ENCODE measurements at regions not wholly inside any gene's neighbourhood (a gene's known extent, or its start where the extent isn't known, plus 50 kb on each side); places are given as distances from the start of the nearest gene placed in this dataset.

GRCh38 chr4:185862340-185862739 is 50.3 kb upstream of the SORBS2 start:
- no peak for DNase-seq (ENCODE audit: low spot score)

GRCh38 chr4:185863946-185864345 is 52.0 kb upstream of the SORBS2 start:
- DNase-seq (ENCODE audit: low spot score): no peak

- no peak for DNase-seq (ENCODE audit: low spot score)
Observed at GRCh38 chr4:185865901-185866328, 53.9 kb upstream of the SORBS2 start.

DNA sequence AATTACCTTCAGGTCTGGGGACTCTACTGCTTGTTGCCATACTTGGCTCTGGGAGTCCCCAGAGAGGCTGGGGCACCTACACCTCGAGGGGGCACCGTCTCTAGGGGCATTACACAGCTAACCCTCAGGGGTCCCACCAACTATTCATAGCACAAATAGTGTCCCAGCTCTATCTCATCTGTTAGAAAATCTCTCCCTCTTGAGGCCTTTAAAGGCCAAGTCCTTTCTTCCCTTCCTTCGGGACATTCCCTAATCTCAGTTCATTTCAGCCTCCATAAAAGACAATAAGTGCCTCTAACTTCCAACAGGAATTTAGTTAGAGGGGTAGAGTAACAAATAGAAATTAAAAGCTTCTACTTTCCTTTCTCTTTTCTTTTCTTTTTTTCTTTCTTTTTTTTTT is 55.8 kb upstream of the SORBS2 start:
- no peak for DNase-seq (ENCODE audit: low spot score)

GRCh38 chr4:185868983-185869382 is 57.0 kb upstream of the SORBS2 start:
- DNase-seq (ENCODE audit: low spot score): no peak

GRCh38 chr4:185869427-185869826 is 57.4 kb upstream of the SORBS2 start:
- no peak for DNase-seq (ENCODE audit: low spot score)

- DNase-seq (ENCODE audit: low spot score): no peak
Observed at GRCh38 chr4:185870366-185870765, 58.4 kb upstream of the SORBS2 start.

- DNase-seq (ENCODE audit: low spot score): no peak
Observed at GRCh38 chr4:185872747-185873380, 60.9 kb upstream of the SORBS2 start.

DNA sequence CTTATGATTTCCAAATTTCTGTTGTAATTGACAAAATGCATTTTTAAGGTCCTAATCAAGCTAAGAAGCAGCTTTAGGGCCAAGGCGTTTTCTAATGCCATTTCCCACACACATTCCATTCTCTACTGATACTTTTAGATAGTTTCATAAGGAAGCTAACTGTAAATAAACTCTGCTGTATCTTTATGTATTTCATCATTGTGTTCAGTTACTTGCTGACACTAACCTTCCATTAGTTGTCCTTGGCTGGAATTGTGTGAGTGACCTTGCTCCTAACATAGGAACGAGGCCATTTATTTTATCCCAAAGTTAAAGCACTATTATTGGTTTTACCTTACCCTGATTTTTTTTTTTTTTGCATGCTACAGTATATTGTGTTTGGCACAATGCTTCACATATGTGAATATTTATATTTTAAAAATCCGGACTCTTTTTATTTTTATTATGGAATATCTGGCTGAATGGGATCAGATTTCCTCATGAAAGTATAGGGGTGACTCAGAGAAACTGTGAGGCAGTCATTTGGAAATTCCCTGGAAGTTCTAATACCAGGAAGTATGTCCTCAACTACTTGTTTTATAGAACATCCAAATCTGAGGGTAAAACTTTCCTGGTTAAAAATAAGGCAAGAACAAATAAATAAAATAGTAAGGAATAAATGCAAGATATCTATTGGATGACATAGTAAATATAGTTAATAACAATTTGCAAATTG is 62.7 kb upstream of the SORBS2 start:
- no peak for DNase-seq (ENCODE audit: low spot score)

DNA sequence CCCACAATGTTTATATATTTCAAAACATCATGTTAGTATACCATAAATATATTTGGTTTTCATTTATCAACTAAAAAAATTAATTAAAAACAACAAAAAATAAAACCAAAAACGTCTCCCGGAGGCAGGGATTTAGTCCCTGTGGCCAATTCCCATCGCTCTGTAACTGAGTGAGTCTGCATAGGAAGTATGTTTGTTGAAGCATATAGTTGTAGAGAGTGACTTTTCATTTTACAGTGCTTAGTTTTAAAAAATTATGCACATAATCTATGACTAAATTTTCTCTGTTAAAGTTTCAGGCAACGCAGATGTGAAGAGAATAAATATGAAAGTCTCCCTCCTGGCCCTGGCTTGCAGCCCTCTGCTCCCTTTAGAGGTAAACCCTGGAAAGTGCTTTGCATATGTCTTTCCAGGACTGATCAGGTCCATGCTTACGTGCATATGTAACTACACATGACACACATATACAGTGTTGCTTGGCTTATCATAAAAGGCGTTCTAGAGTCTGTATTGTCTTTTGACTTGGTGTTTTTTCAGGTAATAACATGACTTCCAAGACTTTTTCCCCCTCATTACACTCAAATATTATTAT is 63.4 kb upstream of the SORBS2 start:
- DNase-seq (ENCODE audit: low spot score): no peak

GRCh38 chr4:185878633-185879032 is 66.6 kb upstream of the SORBS2 start:
- no peak for DNase-seq (ENCODE audit: low spot score)

DNA sequence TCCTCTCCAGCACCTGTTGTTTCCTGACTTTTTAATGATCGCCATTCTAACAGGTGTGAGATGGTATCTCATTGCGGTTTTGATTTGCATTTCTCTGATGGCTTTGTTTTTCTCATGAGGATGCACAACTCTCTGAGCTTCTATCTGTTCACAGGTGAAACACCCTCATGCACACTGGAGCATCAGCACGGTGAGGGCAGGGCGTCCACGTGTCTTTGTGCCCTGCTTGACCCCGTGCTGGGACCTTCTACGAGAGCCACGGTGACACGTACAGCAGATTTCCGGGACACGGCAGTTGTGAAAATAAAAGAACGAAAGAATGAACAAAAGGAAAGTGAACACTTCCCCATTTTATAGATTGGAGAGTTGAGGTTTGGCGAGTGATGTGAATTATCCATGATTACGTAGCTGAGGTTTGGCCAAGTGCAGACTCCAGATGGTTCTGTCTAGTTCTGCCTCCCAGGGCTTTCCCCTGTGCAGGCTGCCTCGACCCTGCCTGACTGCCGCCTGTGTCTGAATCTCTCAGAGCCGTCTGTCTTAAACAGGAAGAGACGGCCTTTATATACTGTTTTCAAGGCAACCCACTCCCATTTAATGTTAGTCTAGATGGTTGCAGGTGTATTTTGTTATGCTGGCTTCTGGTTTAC is 67.8 kb upstream of the SORBS2 start:
- DNase-seq (ENCODE audit: low spot score): no peak

DNA sequence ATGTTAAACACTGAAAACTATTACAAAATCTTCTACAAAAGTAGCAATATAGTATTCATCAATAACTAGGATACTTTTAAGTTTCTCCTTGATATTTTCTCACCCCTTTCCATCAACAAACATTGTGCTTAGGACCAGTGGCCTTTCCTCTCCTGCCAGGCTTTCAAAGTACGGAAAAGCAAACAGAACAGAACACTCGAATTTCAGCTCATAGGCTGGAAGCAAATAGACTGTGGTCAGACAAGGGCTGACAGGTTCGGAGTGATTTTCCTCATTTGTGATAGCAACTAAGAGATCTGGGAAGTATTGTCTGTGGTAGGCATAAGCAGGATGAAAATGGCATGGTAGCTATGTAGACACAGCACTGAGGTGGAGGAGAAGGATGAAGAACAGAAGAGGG is 68.6 kb upstream of the SORBS2 start:
- no peak for DNase-seq (ENCODE audit: low spot score)

DNA sequence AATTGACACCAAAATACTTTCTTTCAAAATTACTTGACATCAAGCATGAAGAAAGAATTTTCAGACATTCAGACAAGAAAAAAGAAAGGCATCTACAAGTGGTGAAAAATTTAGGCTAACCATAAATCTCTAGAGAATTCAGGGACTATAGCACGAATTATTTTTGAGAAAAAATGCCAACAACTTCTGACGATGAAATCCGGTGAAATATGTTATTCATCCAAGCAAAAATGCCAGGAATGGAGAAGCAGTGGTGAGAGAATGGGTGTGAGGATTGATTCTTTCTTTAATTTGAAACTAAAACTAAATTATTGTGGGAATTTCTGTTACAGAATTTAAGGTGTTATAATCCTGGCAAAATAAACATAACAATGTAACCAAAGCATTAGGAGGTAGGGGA is 69.4 kb upstream of the SORBS2 start:
- no peak for DNase-seq (ENCODE audit: low spot score)

GRCh38 chr4:185883591-185883990 is 71.6 kb upstream of the SORBS2 start:
- DNase-seq (ENCODE audit: low spot score): no peak

- no peak for DNase-seq (ENCODE audit: low spot score)
Observed at GRCh38 chr4:185885075-185885474, 73.1 kb upstream of the SORBS2 start.

- DNase-seq (ENCODE audit: low spot score): no peak
Observed at GRCh38 chr4:185885604-185886003, 73.6 kb upstream of the SORBS2 start.

DNA sequence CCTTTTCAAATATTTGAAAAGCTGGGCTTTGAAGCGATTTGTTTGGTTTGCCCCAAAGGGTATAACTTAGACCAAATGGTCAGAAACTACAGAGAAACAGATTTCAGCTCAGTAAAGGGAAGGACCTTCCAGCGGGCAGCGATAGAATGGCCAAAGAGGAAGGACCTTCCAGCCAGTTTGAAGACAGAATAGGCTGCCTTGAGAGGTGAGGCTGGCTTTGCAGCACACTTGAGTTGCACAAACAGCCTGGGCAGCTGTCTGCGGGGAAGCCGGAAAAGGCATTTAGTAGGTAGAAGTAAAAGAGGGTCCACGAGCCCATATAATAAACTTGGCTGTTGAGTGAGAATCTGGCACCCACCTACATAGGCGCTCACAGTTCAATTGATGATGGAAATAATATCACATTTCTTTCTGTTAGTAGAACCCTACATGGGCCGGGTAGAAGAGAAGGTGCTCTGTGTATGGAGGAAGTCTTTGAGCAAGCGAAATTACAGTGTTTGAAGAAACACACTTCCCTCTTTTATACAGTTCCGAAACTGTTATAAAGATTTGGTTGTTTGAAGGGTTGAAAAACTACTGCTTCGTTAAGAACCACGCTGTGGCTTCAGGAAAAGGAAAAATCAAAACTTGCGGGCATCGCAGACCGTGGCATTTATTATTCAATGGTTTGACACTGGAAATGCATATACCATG is 75.0 kb upstream of the SORBS2 start:
- DNase-seq (ENCODE audit: low spot score): no peak

DNA sequence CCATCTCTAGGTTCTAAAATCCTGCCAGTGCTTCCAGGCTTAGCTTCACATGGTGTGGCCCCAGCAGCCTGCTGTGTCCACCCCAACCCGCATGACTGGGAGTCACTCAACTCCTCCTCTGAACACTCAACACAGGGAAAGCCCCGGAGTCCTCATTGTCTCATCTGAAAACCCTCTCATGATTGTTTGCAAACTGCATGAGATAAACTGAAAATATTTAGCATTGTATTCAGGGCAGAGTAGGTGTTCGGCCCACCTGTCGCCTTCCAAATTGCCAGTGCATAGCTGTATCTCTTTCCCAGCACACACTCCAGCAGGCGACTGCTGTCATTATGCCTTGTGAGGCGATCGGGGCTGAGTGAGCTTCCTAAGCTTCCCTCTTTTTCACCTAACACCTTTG is 76.7 kb upstream of the SORBS2 start:
- no peak for DNase-seq (ENCODE audit: low spot score)

DNA sequence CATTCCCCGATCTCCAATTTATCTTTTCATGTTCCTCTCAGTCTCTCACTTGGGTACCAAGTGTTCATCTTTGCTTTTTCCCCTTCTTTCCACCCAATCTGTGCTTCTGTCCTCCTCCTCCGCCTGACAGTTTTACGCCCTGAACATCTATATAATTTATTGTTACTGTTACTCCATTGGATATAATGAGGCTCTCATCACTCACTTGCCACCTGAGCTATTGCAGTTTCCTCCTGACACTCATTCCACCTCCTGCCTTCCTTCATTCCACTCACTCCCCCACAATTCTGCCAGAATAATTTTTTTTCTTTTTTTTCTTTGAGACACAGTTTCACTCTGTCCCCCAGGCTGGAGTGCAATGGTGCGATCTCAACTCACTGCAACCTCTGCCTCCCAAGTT is 77.6 kb upstream of the SORBS2 start:
- DNase-seq (ENCODE audit: low spot score): no peak

- DNase-seq (ENCODE audit: low spot score): no peak
Observed at GRCh38 chr4:185890196-185890595, 78.2 kb upstream of the SORBS2 start.

DNA sequence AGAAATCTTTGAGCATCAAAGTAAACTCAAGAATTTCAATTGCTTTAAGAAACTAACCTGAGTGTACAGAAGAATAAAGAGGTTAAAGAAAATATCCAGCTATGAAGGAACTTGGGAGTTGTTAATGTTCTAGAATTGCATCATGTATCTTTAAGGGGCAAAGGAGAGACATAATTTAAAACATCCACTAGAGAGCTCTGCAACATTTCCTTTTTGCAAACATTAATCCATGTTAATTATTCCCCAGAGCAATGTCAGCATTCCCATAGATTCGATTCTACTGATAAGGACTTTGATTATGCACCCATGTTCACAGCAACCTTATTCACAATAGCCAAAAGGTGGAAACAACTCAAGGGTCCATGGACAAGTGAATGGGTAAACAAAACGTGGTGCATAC is 80.2 kb upstream of the SORBS2 start:
- DNase-seq (ENCODE audit: low spot score): no peak

- DNase-seq (ENCODE audit: low spot score): no peak
Observed at GRCh38 chr4:185893500-185893899, 81.5 kb upstream of the SORBS2 start.

All from COLO829 (cell line).